Mucosa of gallbladder (tissue), 1 donor: ENCODE measurements at regions not wholly inside any gene's neighbourhood (a gene's known extent, or its start where the extent isn't known, plus 50 kb on each side); places are given as distances from the start of the nearest gene placed in this dataset.
"Not testable (repeated sequence)": the region's sequence is repeated elsewhere in the genome, so short reads cannot be mapped to it uniquely, and the experiment has no call there.

ENCODE experiments used
- DNase-seq: peaks from one replicate; pipeline ENCODE4 v3.0.0-alpha.2; 2020; ENCODE audit warnings: low spot score
- donor health status: DM: no; HTN: no; CAD: no.

DNA sequence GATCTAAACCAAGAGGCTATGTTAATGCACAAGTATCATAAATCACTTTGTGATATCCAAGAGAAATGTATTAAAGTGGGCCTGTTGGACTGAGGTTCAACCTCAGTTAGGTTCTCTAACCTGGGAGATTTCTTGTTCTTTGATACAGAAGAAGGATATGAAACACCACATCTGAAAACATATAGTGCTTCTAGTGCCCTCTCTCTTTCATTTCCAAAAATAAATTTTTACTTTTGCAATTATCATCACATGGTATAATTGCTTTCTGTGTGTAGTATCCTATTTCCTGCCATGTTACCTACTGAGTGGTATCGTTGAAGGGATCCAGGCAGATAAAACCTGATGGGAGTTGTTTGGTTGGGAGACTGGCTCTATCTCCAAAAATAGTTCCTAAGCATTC, 264.9 kb downstream of the CCER1 start:
- no peak for DNase-seq

DNA sequence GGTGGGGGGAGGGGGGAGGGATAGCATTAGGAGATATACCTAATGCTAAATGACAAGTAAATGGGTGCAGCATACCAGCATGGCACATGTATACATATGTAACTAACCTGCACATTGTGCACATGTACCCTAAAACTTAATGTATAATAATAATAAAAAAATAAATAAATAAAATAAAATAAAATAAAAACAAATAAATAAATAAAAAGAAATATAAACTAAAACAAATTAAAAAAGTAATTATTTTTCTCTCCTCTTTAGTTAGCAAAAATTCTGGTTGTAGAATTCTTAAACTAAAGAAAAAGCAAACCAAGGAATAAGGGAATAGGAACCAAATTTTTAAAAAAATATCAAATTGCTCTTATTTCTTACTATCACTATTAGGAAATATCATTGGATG, 267.3 kb downstream of the CCER1 start:
- not testable (repeated sequence) for DNase-seq

DNA sequence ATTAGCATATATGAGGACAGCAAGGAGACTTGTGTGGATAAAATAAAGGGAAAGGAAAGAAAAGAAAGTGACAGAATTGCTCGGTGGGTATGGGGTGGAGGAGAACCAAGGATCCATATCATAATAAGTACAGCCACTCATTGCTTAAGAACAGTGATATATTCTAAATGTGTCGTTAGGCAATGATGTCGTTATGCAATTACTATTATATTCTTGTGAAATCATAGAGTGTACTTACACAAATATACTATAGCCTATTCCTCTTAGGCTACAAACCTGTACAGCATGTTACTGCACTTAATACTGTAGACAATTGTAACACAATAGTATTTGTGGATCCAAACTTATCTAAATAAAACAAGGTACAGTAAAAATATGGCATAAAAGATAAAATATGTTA, 271.1 kb downstream of the CCER1 start:
- DNase-seq = no peak

DNA sequence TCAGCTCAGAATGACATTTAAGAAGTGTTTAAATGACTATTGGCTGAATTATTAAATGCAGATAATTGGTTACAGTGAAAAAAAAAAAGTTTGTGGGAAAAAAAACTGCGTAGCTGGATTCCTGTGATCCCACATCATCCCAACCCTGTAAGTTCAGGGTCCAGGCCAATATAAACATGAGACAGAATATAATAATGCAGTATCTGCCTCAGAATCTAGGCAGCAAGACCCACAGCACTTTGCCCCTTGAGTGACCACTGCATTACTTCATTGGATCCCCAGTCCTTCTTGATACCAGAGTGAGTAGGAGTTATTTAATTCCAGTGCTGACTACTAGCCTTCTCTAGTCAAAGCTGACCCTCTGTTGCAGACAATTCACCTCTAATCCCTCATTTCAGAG, 272.6 kb downstream of the CCER1 start:
- no peak for DNase-seq

DNA sequence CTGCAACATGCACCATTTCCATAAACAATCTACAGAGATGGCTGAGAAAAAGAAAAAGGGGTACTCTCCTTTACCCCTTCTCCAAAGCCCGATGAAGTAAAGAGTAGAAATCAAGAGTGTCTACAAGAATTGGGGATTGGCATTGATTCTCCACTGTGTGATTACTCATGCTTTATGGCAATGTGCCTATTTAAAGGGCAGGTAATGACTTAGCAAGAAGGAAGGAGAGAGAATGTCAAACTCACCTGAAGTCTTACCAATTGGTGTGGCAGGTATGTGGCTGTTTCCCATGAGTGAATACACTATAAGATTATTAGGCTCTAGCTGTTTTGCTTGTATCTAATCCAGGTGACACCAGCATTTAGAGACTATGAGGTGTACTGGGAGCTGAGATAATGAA, 275.3 kb downstream of the CCER1 start:
- DNase-seq = no peak

DNA sequence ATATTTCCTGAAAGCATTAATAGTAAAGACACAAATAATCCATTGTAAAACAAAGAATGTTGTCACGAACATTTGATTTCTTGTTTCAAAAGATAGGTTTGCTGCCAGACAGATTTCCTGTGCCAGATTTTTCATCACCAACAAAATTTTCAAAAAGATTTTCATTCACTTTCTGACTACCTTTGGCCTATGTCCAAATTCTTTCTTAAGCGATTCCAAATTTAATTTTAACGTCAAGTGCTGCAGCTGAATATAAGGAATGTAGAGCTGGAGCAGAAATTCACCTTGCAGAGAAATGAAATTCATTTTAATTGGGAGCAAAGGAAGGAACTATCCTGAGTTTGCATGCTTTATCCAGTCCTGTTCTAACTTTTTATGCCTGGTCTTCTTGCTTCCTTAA, 277.4 kb downstream of the CCER1 start:
- DNase-seq = no peak

DNA sequence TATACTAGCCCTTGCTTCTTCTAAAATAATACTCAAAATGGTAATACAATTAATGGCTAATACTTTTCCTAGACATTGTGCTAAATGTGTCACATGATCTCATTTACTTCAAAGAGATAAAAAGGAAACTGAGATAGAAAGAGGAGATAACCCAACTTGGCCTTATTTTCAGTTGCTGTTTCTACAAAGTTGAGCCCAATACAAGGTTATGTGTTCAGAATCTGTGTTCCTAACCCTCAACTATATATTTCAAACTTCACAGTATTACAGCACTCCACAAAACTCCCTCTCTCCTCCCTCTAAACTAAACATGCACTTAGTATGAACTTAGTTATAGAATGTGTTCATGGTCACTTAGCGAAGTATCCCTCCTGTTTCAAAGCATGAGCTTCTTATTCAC, 277.9 kb downstream of the CCER1 start:
- no peak for DNase-seq

DNA sequence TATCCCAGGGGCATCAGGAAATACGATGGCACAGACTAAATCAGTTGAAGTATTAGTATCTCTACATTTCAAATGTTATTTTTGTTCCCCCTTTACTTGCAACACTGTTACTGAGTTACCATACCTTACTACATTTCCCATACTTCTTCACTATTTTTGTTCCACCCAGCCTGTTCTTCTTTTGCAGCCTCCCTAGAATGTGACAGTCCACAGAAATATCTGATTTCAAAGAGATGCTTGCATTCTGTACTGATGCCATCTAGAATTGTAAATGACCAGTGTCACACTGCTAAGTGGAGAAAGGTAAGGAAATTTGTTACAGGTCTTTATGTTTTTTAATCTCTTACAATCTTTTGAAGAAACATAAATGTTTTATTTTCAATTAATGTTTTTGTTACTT, 279.9 kb downstream of the CCER1 start:
- DNase-seq = no peak

DNA sequence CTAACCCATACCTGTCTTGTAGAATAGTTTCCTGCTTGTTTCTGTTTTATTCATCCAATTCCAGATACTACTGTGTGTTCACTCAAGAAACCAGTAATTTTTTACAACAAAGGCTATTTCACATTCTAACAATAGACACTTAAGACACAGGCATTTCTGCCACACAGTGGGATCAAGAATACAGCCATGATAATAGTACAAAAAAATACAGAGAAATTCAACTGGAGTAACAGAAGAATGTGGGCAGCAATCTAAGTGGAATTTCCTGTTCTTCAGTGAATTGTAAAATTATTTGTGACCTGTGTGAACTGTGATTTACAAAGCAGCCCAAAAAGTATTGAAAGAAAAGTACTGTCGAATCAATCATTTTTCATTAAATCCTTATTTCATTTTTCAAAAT, 282.9 kb downstream of the CCER1 start:
- no peak for DNase-seq

DNA sequence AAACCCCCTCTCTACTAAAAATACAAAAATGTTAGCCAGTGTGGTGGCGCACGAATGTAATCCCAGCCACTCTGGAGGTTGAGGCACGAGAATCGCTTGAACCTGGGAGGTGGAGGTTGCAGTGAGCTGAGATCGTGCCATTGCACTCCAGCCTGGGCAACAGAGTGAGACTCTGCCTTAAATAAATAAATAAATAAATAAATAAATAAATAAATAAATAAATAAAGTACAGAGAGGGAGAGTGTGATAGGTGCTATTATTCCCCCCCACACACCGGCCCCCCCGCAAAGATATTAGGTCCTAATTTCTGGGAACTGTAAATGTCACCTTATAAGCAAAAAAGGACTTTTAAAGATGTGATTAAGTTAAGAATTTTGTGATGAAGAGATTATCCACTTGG, 291.0 kb downstream of the CCER1 start:
- DNase-seq = not testable (repeated sequence)

DNA sequence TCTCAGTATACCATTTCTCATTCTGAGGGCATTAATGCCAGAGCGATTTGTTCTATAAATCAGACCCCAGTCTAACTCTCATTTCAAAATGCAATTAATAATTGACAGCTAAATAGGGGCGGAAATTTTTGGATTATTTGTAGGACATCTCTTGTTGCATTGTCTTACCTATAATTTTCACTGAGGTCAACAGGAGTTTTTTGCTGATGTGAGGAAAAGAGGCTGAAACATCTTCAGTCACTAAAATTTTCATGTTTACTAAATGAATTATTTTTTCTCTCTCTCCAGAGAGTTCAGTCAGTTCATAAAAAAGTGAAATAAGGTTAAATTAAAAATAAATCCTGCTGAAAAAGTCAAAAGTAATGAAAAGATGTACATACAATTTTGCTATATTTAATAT, 295.9 kb downstream of the CCER1 start:
- no peak for DNase-seq

DNA sequence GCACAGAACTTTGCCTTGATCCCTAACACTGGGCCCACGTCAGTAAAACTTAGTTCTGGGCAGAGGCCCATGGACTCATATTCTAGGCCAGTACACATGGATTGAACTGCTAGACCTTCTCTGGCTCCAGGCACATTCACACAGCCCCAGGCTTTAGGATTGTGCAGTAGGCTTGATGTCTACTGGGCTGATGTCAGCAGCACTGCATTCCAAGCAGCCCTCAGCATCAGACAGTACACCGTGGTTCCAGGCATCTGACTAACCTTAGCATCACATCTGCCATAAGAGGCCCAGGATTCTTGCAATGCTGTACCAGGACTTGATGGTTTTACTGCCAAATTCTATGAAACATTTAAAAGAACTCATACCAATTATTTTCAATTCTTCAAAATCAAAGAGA, 301.9 kb downstream of the CCER1 start:
- no peak for DNase-seq

DNA sequence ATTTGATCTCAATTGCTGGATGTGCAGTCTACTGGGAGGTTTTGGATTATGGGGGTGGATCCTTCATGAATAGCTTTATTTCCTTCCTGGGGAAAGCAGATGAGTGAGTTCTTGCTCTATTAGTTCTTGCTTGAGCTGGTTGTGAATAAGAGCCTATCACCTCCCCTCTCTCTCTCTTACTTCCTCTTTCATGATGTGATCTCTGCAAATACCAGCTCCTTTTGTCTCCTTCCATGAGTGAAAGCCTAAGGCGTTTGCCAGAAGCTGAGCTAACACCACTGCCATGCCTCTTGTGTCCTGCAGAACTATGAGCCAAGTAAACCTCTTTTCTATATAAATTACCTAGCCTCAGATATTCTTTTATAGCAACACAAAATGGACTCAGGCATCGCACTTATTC, 302.7 kb downstream of the CCER1 start:
- no peak for DNase-seq

DNA sequence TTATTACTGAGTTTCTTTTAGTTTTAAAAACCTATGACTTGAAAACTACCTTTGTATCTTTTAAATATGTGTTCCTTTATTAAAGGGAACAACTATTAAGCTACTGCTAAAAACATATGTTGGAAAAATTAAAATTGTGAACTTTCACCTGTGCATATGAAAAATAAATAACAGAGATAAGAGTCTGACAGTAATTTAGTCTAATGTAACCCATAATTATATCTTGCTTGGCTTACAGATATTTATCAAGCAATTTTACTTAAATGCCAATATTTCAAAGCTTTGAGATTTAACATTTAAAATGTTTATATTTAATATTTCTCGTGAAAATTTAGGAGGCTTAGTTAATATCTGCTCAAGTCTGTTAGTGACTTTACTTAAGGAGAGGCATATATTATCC, 309.8 kb downstream of the CCER1 start:
- DNase-seq = no peak

DNA sequence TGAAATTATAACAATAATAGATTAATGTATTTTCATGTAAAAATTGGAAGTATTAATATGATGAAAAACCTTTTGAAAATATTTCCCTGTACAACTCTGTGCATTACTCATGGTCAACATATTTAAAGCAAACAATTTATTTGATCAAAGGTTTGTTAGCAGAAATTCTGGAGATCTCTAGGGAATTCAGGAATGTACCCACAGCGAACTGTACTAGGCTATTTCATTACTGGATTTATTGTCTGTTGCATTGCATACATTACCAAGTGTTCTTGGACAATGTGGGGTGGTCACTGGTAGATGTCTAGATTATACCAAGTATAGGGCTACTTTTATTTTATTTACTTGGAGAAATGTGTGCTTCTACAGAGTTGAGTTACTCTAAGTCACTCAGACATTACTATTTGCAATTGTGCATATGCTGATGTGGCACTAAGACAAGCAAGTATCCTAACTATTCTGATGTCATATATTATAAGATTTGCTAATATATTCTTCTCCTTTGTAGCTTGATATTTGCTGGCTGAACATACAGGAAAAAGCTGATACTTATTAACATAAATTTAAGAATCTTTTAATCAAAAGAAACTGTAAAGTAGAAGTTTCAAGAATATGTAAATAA, 323.3 kb downstream of the CCER1 start:
- no peak for DNase-seq

DNA sequence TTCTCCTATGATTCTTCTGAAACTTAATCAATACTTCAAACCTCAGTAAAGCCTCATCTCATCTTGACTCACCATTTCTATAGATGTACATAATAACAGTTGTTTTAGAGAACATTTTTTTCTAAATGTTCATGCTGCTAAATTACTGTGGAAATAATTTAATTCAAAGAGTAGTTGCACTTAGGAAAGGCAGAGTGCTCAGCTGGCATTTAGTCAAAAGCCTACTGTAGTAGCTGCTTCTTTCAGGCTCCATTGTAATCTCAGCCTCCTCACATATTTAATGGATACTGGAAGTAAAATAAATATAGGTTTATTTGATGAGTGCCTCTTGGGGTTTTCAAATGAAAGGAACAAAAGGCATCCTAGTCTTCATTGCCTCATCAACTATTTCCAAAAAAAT, 325.0 kb downstream of the CCER1 start:
- DNase-seq = no peak

DNA sequence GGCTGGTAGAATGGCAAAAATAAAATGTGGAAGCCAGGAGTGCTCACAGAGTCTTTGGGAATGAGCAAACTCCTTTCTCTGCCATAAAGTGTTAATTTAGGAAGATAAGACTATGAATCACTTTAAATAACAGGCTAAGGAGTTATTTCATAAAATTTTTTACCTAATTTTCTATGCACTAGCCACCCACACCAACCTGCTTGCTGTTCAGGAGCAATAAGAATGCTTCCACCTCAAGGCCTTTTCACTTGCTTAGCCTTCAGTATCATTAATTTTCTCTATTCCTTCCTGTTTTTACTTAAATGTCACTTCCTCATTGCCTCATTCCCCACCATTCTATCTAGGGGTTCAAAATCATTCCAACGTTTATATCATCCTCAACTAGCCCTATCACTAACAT, 326.8 kb downstream of the CCER1 start:
- no peak for DNase-seq

DNA sequence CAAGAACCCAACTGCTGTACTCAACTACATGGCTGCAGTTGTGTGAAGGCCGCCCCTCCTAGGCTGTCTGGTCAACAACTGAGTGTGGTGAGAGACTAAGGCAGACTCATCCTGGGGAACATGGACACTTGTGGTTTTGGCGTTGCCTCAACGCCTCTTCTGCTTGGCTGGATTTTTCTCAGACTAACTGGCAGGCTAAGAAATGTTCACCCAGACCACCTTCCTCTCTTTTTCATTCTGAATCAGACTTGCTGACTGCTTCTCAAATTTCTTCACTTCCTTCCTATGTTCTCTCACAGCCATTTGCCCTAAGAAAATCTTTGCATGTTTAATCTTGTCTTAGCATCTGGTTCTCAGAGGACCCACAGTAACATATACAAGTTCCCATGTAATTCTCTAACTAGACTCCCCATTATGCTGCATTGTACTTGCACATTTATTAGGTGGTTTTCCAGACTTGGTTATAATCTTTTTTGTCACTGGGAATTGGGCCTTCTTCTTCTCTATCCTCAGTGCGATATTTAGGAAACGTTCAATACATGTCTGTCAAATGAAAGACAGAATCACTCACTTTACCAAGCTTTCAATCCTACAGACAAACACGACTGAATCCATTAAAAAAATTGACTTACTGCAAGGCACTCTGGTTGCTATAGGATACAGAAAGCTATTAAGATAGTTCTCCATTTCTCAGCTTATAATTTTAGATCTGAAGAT, 327.6 kb downstream of the CCER1 start:
- no peak for DNase-seq

DNA sequence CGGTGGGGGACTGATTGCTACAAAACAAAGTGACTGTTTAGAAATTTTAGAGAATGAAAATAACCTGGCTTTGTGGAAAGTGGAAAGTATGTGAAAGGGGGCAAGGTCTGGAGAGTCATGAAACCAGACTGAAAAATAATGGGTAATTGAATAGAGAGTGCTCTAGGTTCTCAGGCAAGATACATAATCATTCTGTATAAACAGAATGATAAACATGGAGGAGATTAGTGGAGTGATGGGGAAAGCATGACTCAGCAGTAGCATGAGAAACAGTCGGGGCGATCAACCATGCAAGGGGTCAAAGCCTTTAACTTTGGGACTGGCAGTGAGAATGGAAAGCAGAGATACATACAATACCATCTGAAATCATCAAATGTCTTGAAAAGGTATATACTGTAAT, 332.5 kb downstream of the CCER1 start:
- DNase-seq = no peak

DNA sequence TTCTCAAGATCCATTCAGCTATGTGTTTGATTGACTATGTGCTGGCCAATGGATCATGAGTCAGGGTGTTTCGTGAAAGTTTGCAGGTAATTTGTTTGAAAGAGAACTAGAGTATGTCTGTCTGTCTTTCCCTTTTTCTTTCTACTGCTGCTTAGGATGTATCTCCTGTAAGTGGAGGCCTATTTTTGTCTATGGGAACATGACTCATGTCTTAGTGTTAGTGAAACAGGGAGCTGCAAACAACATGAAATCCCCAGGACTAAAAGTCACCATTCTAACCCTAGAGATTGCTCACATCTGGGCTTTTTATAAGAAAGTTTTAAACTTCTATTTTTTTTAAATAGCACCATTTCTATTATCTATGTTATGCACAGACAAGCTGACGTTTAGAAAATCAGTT, 333.0 kb downstream of the CCER1 start:
- DNase-seq = no peak

DNA sequence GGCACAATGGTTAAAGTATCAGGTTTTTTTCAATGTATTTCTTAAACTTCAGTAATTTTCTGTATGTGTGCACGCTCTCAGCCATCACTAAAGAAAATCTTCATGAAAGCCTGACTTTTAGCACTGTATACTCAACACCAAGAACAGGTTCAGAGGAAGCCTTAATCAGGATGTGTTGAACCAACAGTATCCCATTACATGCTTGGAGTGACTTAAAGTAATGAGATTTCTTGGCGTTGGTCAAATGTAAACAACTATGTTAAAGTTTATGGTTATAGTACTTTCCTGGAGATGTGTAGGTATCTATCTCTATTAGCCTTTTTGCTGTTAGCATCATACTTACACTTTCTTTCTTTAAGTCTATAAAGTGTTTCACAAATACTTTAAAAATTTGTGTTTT, 335.0 kb downstream of the CCER1 start:
- DNase-seq = no peak

DNA sequence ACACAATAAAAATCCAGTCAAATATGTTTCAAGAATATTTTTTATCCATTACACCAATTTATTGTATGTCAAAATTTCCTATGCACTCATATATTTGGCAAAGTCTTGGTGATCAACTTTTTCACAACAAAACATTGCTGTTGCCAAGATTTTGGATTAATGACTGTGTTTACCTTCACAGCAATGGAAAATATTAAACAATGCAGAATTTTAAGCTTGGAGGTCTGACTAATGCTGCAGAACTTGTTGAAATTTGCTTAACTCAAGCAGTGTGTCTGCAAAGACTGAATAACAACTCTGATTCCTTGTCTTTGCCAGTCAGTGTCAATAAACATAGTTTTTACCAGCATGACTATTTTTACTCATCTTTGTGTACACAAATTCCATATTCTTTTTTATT, 336.4 kb downstream of the CCER1 start:
- DNase-seq = no peak

DNA sequence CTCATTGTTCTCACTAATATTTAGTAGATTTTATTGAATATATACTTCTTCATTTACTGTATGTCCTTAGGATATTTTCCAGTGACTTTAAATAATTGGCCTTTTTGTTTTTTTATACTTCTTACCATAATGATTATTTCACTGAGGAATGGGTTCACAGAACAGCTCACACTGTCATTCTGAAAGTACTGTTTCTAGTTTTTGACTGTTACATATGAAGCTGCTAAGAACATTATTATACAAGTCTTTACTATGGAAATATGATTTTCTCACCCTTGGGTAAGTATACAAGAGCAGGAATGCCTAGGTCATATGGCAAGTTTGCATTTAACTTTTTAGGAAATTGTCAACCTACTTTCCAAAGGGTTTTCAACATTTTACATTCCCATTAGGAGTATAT, 343.1 kb downstream of the CCER1 start:
- DNase-seq = no peak

DNA sequence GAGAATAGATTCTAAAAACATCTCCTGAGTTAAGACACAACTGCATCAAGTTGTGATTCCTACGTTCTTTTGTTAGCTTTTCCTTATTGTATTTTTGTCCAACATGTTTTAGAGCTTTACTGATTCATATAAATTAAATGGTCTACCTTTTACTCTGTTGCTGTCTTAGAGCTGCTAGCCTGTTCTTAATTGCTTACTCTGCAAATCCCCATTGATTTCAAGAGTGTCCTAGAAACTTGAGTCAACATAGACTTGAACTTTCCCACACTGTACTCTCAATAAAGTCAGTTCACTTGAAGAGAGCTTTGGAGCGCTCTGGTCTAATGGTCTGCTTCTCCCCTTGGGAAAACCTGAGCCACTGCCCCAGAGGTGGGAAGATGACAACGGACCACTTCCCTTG, 343.9 kb downstream of the CCER1 start:
- DNase-seq = no peak
